ENCODE measurements at regions not wholly inside any gene's neighbourhood (a gene's known extent, or its start where the extent isn't known, plus 50 kb on each side); places are given as distances from the start of the nearest gene placed in this dataset.

- POLR2A ChIA-PET (ENCODE audit: low non-redundant PET): no interaction called here
- TF ChIP-seq CTCF (conservative IDR thresholded peaks at IDR 0.05; ENCODE audit: low read depth): no peak
- DNase-seq (ENCODE audit: low spot score): no peak
- CTCF ChIA-PET: interaction anchor here (0.7 kb wide), 1 partner anchor 298 kb away, joined by 3 read pairs; no protein-coding TSS in a partner anchor
- no peak overlapping the region for H3K27ac ChIP-seq
Measured at GRCh38 chr1:65658122-65658521, 134.6 kb upstream of the PDE4B start.

GRCh38 chr1:65668368-65668767, 124.3 kb upstream of the PDE4B start:
- TF ChIP-seq CTCF (conservative IDR thresholded peaks at IDR 0.05; ENCODE audit: low read depth): no peak
- ChIA-PET CTCF (interaction anchor here (0.5 to 0.6 kb wide), 2 partner anchors 366 to 828 kb away, joined by 3 to 4 read pairs; no protein-coding TSS in a partner anchor), POLR2A (ENCODE audit: low non-redundant PET) (no interaction called here)
- DNase-seq (ENCODE audit: low spot score): no peak
- H3K27ac ChIP-seq: no peak overlapping the region

GRCh38 chr1:65670518-65670917, 122.2 kb upstream of the PDE4B start:
- no peak for DNase-seq (ENCODE audit: low spot score)

GRCh38 chr1:65674522-65674921, 118.2 kb upstream of the PDE4B start:
- CTCF ChIA-PET: interaction anchor here (0.6 kb wide), 1 partner anchor 443 kb away, joined by 3 read pairs; no protein-coding TSS in a partner anchor

More at GRCh38 chr1:65670518-65670917, 122.2 kb upstream of the PDE4B start:
- no peak for TF ChIP-seq CTCF (conservative IDR thresholded peaks at IDR 0.05; ENCODE audit: low read depth)
- ChIA-PET POLR2A (ENCODE audit: low non-redundant PET) (no interaction called here), CTCF (interaction anchor here (1.1 kb wide), 1 partner anchor 17 kb away, joined by 3 read pairs; no protein-coding TSS in a partner anchor)
- H3K27ac ChIP-seq: no peak overlapping the region

GRCh38 chr1:65679773-65680172, 112.9 kb upstream of the PDE4B start:
- no peak for TF ChIP-seq CTCF (conservative IDR thresholded peaks at IDR 0.05; ENCODE audit: low read depth)
- ChIA-PET POLR2A (ENCODE audit: low non-redundant PET) (no interaction called here), CTCF (no interaction called here)
- H3K27ac ChIP-seq: no peak overlapping the region
- no peak for DNase-seq (ENCODE audit: low spot score)

More at GRCh38 chr1:65674522-65674921, 118.2 kb upstream of the PDE4B start:
- no peak for DNase-seq (ENCODE audit: low spot score)
- no peak for TF ChIP-seq CTCF (conservative IDR thresholded peaks at IDR 0.05; ENCODE audit: low read depth)
- POLR2A ChIA-PET (ENCODE audit: low non-redundant PET): no interaction called here
- H3K27ac ChIP-seq: no peak overlapping the region

- CTCF ChIA-PET: interaction anchor here (0.6 kb wide), 1 partner anchor 477 kb away, joined by 3 read pairs; no protein-coding TSS in a partner anchor
- no peak for TF ChIP-seq CTCF (conservative IDR thresholded peaks at IDR 0.05; ENCODE audit: low read depth)
- POLR2A ChIA-PET (ENCODE audit: low non-redundant PET): no interaction called here
- peak; percentile 40 for DNase-seq (ENCODE audit: low spot score)
- H3K27ac ChIP-seq: no peak overlapping the region
Measured at GRCh38 chr1:65681096-65681495, 111.6 kb upstream of the PDE4B start.

Measured in RWPE1 (cell line).